ENCODE measurements at regions not wholly inside any gene's neighbourhood (a gene's known extent, or its start where the extent isn't known, plus 50 kb on each side); places are given as distances from the start of the nearest gene placed in this dataset.

GRCh38 chr2:107466984-107467773 lies 359.5 kb upstream of the RGPD4 start:
- Histone ChIP-seq H3K9me3 (ENCODE audit: control insufficient read depth in 1 of 2, insufficient read depth in 1 of 2, low read length in 2 of 2) (peaks cover 0 to 11% of the 10 kb centered on the region in 2 experiments), H3K4me1 (ENCODE audit: insufficient read depth, low read length) (no peaks in the 10 kb centered on the region), H3K27me3 (ENCODE audit: control insufficient read depth in 1 of 2, insufficient read depth in 2 of 2, low read length in 2 of 2) (no peaks in the 10 kb centered on the region), H3K4me3 (ENCODE audit: low read length) (no peak overlapping the region), H3K27ac (ENCODE audit: low read depth in 1 of 2, low read length in 2 of 2) (no peak overlapping the region), H3K36me3 (ENCODE audit: insufficient read depth, low read length) (no peaks in the 10 kb centered on the region)
- peaks cover 1% of the 10 kb centered on the region for H3K9me3 Mint-ChIP-seq
- CTCF ChIA-PET = no interaction called here
- no peak for DNase-seq
- intact Hi-C loops (cut with DNase I, micrococcal nuclease) = no loop called here
- POLR2A ChIA-PET = no interaction called here
- ATAC-seq (ENCODE audit: poor library complexity) = no peak
- H3K27ac Mint-ChIP-seq = no peak overlapping the region
- TF ChIP-seq CTCF (IDR thresholded peaks at IDR 0.05) = no peak
- no peak overlapping the region for H3K4me3 Mint-ChIP-seq
- no peaks in the 10 kb centered on the region for H3K27me3 Mint-ChIP-seq
- no peaks in the 10 kb centered on the region for H3K4me1 Mint-ChIP-seq (ENCODE audit: low read depth)
- no peaks in the 10 kb centered on the region for H3K36me3 Mint-ChIP-seq (ENCODE audit: low read depth)

- Mint-ChIP-seq H3K27ac (no peak overlapping the region), H3K4me3 (no peak overlapping the region), H3K4me1 (ENCODE audit: low read depth) (no peaks in the 10 kb centered on the region), H3K9me3 (peaks cover 4% of the 10 kb centered on the region), H3K36me3 (ENCODE audit: low read depth) (no peaks in the 10 kb centered on the region), H3K27me3 (no peaks in the 10 kb centered on the region)
- POLR2A ChIA-PET = no interaction called here
- no peak overlapping the region for H3K4me3 ChIP-seq (ENCODE audit: low read length)
- TF ChIP-seq CTCF (IDR thresholded peaks at IDR 0.05) = no peak
- no peaks in the 10 kb centered on the region for H3K4me1 ChIP-seq (ENCODE audit: insufficient read depth, low read length)
- peaks cover 0 to 7% of the 10 kb centered on the region in 2 experiments for H3K9me3 ChIP-seq (ENCODE audit: control insufficient read depth in 1 of 2, insufficient read depth in 1 of 2, low read length in 2 of 2)
- peak in 1 of 14 experiments; percentile 3 for DNase-seq
- ATAC-seq (ENCODE audit: poor library complexity) = no peak
- CTCF ChIA-PET = no interaction called here
- no peak overlapping the region for H3K27ac ChIP-seq (ENCODE audit: low read depth in 1 of 2, low read length in 2 of 2)
- no peaks in the 10 kb centered on the region for H3K36me3 ChIP-seq (ENCODE audit: insufficient read depth, low read length)
- no peaks in the 10 kb centered on the region for H3K27me3 ChIP-seq (ENCODE audit: control insufficient read depth in 1 of 2, insufficient read depth in 2 of 2, low read length in 2 of 2)
- intact Hi-C loops (cut with DNase I, micrococcal nuclease) = no loop called here
These were observed 357.2 kb upstream of the RGPD4 start for GRCh38 chr2:107469437-107469995.

- Histone ChIP-seq H3K4me3 (ENCODE audit: low read length) (no peak overlapping the region), H3K4me1 (ENCODE audit: insufficient read depth, low read length) (no peaks in the 10 kb centered on the region), H3K27me3 (ENCODE audit: control insufficient read depth in 1 of 2, insufficient read depth in 2 of 2, low read length in 2 of 2) (no peaks in the 10 kb centered on the region), H3K27ac (ENCODE audit: low read depth in 1 of 2, low read length in 2 of 2) (no peak overlapping the region), H3K9me3 (ENCODE audit: control insufficient read depth in 1 of 2, insufficient read depth in 1 of 2, low read length in 2 of 2) (peaks cover 9 to 11% of the 10 kb centered on the region in 2 experiments), H3K36me3 (ENCODE audit: insufficient read depth, low read length) (no peaks in the 10 kb centered on the region)
- Mint-ChIP-seq H3K4me3 (no peak overlapping the region), H3K36me3 (ENCODE audit: low read depth) (no peaks in the 10 kb centered on the region), H3K9me3 (peaks cover 12% of the 10 kb centered on the region), H3K4me1 (ENCODE audit: low read depth) (no peaks in the 10 kb centered on the region), H3K27ac (no peak overlapping the region), H3K27me3 (no peaks in the 10 kb centered on the region)
- ATAC-seq (ENCODE audit: poor library complexity) (no peak), DNase-seq (no peak)
- intact Hi-C loops (cut with DNase I, micrococcal nuclease) = no loop called here
- CTCF ChIA-PET = no interaction called here
- POLR2A ChIA-PET = no interaction called here
- TF ChIP-seq CTCF (IDR thresholded peaks at IDR 0.05) = no peak
These were observed 353.5 kb upstream of the RGPD4 start for GRCh38 chr2:107473150-107473549.
